Mammary epithelial cell (primary cell): ENCODE measurements at regions not wholly inside any gene's neighbourhood (a gene's known extent, or its start where the extent isn't known, plus 50 kb on each side); places are given as distances from the start of the nearest gene placed in this dataset.

Experiments
- EZH2 ChIP-seq: IDR thresholded peaks from 2 replicates; pipeline ENCODE4 v1.6.1; 2012; ENCODE audit warnings: low read length, inconsistent platforms, borderline replicate concordance
- TF ChIP-seq, protein P1 (sequence below), 2 donors: IDR thresholded peaks in 1 of 2; conservative IDR thresholded peaks in 1 of 2; 2 replicates each; pipeline ENCODE4 v1.5.1; 2011 to 2012; ENCODE audit warnings: inconsistent platforms in 2 of 2, low read length in 2 of 2, mild to moderate bottlenecking in 2 of 2, control low read depth in 1 of 2, low read depth in 1 of 2; ENCODE audit not compliant: insufficient read depth in 1 of 2; ENCODE audit errors: extremely low read depth in 1 of 2

GRCh38 chr12:75836533-75836932, 195.0 kb downstream of the PHLDA1 start:
- no peak for TF ChIP-seq EZH2
- TF ChIP-seq, protein P1, sequence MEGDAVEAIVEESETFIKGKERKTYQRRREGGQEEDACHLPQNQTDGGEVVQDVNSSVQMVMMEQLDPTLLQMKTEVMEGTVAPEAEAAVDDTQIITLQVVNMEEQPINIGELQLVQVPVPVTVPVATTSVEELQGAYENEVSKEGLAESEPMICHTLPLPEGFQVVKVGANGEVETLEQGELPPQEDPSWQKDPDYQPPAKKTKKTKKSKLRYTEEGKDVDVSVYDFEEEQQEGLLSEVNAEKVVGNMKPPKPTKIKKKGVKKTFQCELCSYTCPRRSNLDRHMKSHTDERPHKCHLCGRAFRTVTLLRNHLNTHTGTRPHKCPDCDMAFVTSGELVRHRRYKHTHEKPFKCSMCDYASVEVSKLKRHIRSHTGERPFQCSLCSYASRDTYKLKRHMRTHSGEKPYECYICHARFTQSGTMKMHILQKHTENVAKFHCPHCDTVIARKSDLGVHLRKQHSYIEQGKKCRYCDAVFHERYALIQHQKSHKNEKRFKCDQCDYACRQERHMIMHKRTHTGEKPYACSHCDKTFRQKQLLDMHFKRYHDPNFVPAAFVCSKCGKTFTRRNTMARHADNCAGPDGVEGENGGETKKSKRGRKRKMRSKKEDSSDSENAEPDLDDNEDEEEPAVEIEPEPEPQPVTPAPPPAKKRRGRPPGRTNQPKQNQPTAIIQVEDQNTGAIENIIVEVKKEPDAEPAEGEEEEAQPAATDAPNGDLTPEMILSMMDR (conservative IDR thresholded peaks at IDR 0.05 in 1 of 2, IDR thresholded peaks at IDR 0.05 in 1 of 2; ENCODE audit: extremely low read depth in 1 of 2, insufficient read depth in 1 of 2, low read depth in 1 of 2, low read length in 2 of 2) = no peak
